ENCODE measurements at regions not wholly inside any gene's neighbourhood (a gene's known extent, or its start where the extent isn't known, plus 50 kb on each side); places are given as distances from the start of the nearest gene placed in this dataset.

DNA sequence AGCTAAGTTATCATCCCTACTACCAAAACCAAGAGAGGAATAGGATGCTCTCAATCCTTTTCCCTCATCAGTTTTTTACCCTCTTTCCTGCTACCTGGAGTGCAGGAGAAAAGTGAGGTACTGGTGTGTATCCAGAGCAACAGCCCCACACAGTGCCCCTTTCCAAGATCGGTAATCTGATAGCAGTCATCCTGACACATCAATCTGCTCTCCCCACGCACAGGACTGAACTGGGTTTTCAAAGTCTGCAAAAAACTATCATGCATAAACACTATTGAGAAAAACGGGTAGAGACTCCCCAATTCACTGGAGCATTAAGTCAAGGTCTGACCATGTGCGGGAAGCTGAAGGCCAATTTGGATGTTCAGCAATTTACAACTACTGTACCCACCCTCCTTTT lies 284.8 kb downstream of the RBM26 start:
- Histone ChIP-seq H3K9me3 (no peaks in the 10 kb centered on the region), H3K27ac (no peak overlapping the region), H3K36me3 (no peaks in the 10 kb centered on the region), H3K27me3 (no peaks in the 10 kb centered on the region), H3K4me3 (no peak overlapping the region), H3K4me1 (no peaks in the 10 kb centered on the region)
- no peak for DNase-seq
- intact Hi-C loops (cut with DNase I) = no loop called here
- TF ChIP-seq, protein P1, sequence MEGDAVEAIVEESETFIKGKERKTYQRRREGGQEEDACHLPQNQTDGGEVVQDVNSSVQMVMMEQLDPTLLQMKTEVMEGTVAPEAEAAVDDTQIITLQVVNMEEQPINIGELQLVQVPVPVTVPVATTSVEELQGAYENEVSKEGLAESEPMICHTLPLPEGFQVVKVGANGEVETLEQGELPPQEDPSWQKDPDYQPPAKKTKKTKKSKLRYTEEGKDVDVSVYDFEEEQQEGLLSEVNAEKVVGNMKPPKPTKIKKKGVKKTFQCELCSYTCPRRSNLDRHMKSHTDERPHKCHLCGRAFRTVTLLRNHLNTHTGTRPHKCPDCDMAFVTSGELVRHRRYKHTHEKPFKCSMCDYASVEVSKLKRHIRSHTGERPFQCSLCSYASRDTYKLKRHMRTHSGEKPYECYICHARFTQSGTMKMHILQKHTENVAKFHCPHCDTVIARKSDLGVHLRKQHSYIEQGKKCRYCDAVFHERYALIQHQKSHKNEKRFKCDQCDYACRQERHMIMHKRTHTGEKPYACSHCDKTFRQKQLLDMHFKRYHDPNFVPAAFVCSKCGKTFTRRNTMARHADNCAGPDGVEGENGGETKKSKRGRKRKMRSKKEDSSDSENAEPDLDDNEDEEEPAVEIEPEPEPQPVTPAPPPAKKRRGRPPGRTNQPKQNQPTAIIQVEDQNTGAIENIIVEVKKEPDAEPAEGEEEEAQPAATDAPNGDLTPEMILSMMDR (IDR thresholded peaks at IDR 0.05) = no peak
- ATAC-seq = no peak

DNA sequence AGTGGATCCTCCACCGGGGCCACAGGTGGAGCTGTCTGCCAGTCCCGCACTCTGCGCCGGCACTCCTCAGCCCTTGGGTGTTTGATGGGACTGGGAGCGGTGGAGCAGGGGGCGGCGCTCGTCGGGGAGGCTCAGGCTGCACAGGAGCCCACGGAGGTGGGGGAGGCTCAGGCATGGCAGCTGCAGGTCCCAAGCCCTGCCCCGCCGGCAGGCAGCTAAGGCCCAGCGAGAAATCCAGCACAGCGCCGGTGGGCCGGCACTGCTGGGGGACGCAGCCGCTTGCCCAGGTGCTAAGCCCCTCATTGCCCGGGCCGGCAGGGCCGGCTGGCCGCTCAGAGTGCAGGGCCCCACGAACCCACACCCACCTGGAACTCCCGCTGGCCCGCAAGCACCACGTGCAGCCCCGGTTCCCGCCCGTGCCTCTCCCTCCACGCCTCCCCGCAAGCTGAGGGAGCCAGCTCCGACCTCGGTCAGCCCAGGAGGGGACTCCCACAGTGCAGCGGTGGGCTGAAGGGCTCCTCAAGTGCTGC lies 286.4 kb downstream of the RBM26 start:
- intact Hi-C loops (cut with DNase I) = no loop called here
- TF ChIP-seq, protein P1 (IDR thresholded peaks at IDR 0.05) = no peak
- H3K27me3 ChIP-seq = no peaks in the 10 kb centered on the region
- DNase-seq (peak in 1 of 4 donors; percentile 67), ATAC-seq (no peak)
- no peak overlapping the region for H3K27ac ChIP-seq
- no peaks in the 10 kb centered on the region for H3K9me3 ChIP-seq
- H3K36me3 ChIP-seq = no peaks in the 10 kb centered on the region
- H3K4me1 ChIP-seq = no peaks in the 10 kb centered on the region
- H3K4me3 ChIP-seq = no peak overlapping the region

DNA sequence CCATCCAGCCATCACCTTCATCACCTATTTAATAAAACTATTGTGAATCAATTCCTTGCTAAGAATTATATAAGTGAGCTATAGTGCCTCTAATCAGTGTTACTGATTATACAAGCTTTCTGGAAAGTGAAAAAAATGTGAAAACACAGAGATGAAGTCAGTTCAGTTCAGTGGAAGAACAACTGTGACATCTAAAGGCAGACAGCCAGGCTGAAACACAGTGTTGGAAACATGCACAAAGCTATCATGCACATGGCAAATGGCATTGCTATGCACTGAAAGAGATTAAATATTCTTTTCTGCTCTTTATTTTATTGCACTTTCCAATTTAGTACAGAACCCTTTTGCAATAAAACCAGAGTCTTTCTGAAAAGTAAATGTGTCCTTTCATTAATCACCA lies 294.0 kb downstream of the RBM26 start:
- TF ChIP-seq, protein P1 (IDR thresholded peaks at IDR 0.05) = no peak
- Histone ChIP-seq H3K4me1 (no peaks in the 10 kb centered on the region), H3K27me3 (no peaks in the 10 kb centered on the region), H3K36me3 (no peaks in the 10 kb centered on the region), H3K27ac (no peak overlapping the region), H3K9me3 (no peaks in the 10 kb centered on the region), H3K4me3 (no peak overlapping the region)
- ATAC-seq = no peak
- DNase-seq = no peak
- intact Hi-C loops (cut with DNase I) = no loop called here

DNA sequence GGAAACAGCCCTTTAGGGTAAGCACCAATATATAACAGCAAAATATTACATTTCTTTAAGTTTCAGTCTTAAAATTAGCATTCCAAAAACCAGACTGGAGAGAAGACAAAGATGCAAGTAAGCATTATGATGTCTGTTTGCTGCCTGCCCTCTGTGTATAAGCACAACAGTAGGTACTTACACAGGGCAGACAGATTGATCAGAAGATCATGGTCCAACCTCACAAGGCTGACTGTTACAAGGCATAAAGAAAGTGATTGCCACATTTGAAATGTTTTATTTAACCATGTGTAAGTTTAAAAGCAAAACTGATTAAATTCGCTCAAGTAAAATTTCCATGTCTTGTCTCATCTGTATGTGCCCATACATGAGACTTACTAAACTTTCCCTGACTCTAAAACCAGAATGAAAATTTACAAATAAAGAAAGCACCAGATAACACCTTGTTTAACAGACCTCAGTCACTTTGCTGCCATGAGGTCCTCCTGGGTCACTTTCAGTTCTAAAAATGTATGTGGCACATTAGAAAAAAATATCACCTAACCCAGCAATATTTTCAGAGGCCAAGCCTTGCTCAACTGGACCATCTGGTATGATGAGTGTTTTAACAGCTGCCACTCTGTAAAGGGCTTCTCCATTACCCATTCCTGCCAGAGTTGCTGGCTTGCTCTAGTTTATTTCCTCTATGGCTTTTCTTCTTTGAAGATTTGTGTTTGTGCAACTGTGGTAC lies 297.0 kb downstream of the RBM26 start:
- H3K4me1 ChIP-seq = no peaks in the 10 kb centered on the region
- no peaks in the 10 kb centered on the region for H3K9me3 ChIP-seq
- ATAC-seq (peak; percentile 78), DNase-seq (peak in 1 of 4 donors; percentile 19)
- H3K27me3 ChIP-seq = no peaks in the 10 kb centered on the region
- H3K27ac ChIP-seq = no peak overlapping the region
- intact Hi-C loops (cut with DNase I) = no loop called here
- TF ChIP-seq, protein P1 (IDR thresholded peaks at IDR 0.05) = no peak
- no peak overlapping the region for H3K4me3 ChIP-seq
- H3K36me3 ChIP-seq = no peaks in the 10 kb centered on the region

DNA sequence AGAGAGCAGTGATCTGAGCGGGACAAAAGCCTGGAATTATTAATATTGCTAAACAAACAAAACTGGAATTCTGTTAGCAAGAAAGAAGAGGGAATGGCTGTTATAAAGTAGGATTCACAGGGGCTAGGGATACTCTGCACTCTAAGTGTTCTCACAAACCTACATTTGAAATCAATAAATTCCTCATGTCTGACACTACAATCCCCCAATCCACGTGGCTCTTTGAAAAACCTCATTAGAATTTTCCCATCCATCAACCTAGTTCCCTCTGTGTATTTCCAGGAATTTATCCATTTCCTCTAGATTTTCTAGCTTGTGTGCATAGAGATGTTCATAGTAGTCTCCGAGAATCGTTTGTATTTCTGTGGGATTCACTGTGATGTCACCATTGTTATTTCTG lies 307.5 kb downstream of the RBM26 start:
- ATAC-seq (no peak), DNase-seq (no peak)
- intact Hi-C loops (cut with DNase I) = no loop called here
- H3K9me3 ChIP-seq = no peaks in the 10 kb centered on the region
- no peak overlapping the region for H3K27ac ChIP-seq
- no peaks in the 10 kb centered on the region for H3K4me1 ChIP-seq
- TF ChIP-seq, protein P1 (IDR thresholded peaks at IDR 0.05) = no peak
- no peaks in the 10 kb centered on the region for H3K36me3 ChIP-seq
- no peaks in the 10 kb centered on the region for H3K27me3 ChIP-seq
- no peak overlapping the region for H3K4me3 ChIP-seq
